CD4-positive, alpha-beta T cell treated with Interleukin-15 for 1 hour (primary cell): ENCODE measurements at regions not wholly inside any gene's neighbourhood (a gene's known extent, or its start where the extent isn't known, plus 50 kb on each side); places are given as distances from the start of the nearest gene placed in this dataset.

Experiments used
- DNase-seq: peaks from one replicate; pipeline ENCODE4 v3.0.0-alpha.2; 2020

DNA sequence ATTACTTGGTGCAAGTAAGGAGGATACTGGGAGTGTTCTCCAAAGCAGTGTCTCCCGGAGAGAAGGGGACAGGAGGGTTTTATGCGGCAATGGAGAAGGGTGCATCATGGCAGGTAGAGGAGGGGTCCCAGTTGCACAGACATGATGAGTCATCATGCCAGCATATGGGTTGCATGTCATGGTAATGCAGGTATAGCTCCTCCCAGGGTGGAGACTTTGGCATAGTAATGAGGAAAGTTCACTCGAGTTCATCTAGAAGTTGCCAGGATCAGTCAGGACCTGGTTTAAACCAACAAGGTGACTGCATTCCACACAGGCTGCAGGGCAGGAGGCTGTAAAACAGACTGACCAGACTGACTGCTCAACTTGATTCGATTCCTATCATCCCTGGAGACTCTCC is 355.7 kb upstream of the DUSP10 start:
- DNase-seq: no peak

DNA sequence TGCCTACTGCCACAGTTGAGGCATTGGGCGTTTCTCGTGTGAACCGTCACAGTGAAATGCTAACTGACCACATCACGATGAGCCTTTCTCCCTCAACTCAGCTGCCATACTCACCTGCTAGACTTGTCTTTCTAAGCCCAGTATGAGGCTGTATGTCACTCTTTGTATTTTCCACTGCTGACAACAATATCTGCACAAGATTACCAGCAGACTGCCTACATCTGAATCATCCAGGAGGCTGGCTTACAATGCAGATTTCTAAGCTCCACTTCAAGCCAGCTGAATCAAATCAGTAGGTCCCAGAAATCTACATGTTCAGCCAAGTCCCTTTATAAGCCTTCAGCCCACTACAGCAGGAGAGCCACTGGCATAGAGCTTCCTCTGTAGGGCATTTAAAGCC is 355.0 kb upstream of the DUSP10 start:
- no peak for DNase-seq

DNA sequence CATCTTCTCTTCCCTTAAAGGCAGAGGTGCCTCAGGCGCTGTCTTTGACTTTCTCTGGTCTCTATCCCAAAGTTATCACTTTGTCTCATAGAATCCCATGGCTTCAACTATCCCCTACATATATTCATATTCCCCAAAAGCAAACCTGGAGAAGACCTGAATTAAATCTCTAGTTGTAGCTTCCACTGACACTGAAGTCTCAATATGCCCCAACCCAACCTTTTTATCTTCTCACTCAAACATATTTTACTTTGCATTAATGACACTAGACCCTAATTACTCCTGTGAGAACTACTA is 354.5 kb upstream of the DUSP10 start:
- DNase-seq: no peak

DNA sequence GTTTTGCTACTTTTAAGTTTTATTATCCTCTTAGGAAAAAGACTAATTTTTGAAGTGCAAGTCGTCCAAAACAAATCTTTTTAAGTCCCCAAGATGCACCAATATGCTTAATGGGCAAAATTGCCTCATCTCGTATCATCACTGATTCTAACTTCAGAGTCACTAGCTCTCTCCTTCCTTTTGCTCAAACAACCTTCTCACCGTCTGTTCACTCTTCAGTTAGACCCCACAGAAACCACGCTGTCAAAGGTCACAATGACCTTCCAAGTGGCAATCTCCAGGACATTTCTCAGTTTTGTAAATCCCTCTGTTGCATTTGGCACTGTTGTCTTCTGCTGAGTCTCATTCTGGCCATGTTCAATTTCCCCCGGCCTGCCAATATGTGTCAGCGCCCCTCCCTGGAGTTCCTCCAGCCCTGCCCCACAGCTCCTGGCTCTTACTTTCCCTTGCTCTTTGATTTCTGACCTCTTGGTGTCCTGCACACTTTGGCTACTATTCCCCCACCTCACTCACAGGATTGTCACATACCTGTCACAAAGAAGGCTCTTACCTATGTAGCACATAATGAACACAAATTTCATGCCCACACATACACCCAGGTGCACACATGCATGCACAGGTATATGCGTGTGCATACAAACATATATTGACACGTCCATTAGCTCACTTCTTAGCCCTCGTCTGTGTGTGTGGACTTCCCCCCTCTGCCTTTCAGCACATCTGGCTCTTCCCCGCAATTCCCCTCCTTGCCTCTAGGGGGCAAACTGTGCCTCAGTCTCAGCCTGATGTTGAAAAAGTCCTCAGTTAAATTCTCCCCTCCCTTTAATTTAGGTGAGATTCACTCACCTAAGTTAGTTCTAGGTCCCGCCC is 354.0 kb upstream of the DUSP10 start:
- peak; percentile 57 for DNase-seq

DNA sequence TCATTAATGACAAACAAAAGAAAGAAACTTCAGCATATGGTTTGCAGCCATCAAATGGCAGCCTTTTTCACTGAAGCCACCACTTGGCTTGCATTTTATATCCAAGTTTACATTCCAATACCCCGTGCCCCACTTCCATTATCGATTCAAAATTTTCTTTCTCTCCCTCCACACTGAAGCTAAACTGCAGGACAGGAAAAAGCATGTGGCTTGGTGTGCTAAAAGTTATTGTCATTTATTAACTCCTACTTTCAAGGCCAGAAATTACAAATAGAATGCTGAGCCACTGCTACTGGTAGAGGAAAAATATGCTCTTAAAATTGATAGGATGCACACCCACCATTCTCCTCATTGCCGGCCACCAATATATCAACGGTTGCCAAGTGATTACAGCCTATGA is 351.6 kb upstream of the DUSP10 start:
- no peak for DNase-seq

DNA sequence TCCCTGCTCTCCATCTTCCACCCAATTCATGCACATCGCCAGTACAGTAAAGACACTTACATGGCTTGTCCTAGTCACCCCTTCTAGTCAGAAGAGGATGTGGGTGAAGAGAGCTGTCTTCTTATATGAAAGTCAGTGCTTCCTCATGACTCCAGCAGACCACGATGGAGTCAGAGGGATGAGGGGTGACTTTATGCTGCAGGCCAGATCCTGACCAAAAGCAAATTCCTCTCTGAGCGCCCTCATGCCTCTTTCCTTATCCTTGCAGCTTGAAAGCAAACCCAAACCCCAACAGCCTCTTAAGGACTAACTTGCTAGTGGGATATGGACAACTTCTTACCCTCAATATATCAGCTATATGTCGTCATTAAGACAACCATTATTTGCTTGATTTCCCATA is 348.2 kb upstream of the DUSP10 start:
- DNase-seq: no peak

DNA sequence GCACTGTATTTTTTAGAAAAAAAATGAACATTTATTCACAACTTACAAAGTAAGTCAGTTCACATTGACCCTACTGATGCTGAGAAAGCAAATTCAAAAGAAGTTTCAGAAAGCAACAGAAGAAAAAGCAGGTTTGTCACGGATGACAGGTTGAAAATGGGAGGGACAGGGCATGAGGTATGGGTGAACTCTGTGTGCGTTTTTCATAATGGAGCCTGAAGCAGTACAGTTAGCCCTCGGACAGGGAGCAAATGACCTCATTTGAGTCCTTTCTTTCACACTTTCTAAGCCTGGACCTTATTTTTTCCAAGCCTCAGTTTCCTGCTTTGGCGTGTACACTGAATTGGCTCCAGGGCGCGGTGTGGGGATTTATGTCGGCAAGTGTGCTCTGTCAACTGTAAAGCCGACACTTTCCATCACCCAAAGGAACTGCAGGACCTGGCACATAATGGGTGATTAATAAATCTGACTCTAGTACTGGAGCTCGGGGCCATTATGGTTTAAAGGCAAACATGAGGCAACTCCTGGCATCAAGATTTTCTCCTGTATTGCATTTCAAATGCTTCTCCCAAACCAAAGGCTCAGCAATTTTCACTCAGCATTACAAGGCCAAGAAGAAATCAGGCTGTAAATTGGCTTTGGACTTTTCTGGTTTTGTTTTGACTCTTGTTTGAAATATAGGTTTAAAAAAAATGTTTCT is 345.5 kb upstream of the DUSP10 start:
- no peak for DNase-seq

DNA sequence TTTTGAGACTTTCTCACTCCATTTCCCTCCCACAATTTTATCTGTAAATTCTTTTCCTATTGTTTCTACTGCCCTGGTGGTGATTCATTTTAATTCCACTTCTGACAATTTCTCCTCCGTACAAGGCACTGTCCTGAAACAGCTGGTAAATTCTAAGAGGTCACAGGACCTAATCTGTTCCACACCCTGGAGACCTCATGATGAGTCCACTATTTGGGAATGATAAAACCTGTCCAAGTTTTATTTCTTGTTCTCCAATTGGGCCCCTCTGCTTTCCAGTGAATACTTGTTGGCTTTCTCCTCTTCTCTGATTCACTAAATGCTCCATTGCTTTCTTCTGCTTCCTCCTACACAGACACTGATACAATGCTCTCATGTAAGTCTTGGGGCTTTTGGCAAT is 343.1 kb upstream of the DUSP10 start:
- DNase-seq: no peak

DNA sequence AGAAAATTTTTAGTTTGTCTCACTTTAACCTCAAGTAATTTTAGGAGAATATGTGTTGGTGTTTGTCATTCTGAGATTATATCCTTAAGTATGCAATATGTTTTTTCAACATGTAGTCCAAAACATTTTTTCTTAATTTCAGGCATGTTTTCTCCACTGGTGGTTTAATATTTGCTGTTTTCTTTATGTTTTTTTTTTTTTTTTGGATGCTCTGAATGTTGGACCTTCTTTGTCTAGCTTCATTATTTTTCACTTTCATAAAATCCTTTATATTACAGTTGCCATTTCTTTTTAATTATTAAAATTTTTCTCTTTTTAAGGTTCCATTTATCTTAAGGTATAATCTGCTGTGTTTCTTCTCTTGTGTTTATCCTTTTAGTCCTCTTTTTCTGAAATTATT is 342.2 kb upstream of the DUSP10 start:
- no peak for DNase-seq

DNA sequence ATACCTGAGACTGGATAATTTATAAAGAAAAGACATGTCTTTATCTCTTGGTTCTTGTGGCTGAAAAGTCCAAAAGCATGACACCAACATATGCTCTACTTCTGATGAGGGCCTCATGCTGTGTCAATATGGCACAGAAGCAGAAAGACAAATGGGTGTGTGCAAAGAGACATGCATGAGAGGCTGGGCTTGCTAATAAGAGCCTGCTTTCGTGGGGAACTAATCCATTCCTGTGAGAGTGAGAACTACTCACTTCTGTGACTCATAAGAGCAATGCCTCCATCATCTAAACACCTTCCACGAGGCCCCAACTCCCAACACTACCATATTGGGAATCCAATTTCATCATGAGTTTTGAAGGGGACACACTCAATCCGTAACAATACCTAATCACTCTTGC is 340.0 kb upstream of the DUSP10 start:
- DNase-seq: no peak

DNA sequence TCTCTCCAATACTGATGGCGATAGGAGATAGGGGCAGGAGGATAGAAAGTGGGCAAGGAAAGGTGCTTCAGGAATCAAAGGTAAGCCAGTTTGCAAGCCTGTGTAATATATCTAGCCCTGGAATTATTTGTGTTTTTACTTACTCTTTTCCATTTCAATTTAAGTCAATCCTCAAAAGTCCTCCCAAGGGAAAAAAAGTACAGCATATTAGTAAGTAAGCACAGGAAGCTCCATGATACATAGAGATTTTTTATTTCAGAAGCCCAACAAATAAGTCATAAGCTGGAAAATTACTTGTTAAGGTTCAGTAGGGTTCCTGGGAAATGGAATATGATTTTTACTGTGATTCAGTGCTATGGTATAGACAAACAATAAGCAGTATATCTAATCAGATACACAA is 337.7 kb upstream of the DUSP10 start:
- DNase-seq: no peak

DNA sequence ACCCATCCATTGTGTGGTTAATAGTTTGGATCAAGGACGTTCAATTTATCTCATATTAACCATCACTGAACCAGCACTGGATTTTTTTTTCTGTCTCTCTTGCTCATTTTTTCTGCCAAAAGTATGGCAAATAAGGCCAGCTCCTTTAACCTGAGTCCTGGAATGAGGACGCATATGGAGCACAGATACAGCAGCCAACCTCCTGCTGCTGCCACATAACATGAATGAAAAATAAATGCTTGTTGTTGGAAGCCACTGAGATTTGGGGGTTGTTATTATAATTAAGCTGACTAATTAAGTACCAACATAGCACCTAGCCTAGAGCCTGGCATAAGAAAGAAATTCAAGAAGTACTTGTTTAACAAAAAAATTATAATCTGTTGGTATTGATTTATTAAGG is 335.3 kb upstream of the DUSP10 start:
- DNase-seq: no peak

DNA sequence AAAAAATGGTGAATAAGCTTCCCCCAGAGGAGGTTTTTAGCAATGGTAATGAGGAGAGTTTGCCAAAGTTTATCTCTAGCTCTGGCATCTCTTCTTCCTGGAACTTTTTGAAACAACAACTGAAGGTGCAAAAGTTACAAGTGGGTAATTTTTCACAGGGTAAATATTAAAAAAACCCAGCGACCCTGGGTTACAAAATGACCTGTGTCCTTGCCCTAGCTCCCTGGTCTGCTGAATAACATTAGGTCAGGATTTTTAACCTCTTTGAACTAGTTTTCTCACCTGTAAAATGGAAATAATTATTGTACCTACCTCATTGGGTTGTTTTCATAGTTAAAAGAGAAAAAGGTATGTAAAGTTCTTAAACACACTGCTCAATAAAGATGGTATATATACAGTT is 332.4 kb upstream of the DUSP10 start:
- no peak for DNase-seq

DNA sequence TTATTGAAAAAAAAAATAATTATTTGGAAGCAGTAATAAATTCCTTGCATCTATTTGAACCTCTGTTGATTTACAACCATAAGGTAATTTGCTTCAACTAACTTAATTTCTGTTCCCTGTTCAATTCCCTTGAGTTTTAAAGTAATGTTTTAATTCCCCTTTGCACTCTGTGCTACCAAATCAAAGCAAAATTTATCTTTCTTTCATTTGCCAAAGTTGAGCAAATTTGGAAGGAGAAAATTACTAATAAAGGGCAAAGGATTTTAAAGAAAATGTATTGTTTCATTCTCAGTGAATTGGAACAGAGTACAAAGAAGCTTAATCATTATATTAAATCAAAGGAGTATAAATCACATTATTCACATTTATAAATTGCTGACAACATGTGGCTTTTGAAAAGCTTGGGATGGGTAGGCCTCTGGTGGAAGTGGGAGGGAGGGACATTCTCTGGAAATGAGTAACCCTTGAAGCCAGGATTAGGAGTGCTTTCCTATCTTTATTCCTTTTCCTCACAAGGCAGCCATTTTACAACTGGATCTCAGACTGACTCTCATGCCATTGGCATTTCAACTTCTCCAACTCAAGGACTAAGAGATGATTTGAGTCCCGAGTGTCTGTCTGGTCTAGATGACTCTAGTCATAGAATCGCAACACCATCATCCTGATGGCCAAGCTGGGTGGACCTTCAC is 331.6 kb upstream of the DUSP10 start:
- DNase-seq: no peak

DNA sequence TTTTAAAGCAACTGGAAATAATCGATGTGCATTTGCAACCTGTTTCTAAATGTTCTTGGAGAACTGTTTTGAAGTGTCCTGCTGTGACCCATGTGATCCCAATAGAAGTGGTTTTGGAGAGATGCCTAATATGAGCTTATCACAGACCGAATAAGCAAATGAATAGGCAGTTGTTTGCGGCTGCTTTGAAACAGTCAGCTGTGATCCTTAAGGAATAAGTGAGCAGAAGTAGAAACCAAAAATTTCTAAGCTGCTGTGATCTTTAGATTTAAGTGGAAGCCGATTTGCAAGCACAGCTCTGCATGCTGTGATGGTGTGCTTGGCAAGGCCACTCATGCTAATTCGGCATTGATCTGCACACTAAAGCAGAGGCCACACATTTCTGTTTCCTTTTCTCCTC is 329.5 kb upstream of the DUSP10 start:
- no peak for DNase-seq

DNA sequence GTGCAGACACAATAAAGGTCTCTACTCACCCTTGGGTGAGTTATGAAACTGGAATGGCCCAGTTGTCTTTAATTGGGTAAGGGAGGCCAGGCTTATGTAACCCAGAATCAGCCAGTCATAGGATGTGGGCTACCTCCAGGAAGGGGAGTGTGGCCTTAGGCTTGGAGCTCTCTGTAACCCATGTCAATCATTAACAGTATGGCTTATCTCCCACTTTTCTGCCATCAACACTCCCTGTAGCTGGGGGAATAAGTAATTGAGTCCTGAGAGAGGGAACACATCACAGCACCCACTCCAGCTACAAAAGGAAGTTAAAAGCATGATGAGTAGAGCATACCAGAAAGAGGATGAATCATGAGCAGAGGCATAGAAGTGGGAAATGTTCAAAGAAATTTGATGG is 327.0 kb upstream of the DUSP10 start:
- no peak for DNase-seq

DNA sequence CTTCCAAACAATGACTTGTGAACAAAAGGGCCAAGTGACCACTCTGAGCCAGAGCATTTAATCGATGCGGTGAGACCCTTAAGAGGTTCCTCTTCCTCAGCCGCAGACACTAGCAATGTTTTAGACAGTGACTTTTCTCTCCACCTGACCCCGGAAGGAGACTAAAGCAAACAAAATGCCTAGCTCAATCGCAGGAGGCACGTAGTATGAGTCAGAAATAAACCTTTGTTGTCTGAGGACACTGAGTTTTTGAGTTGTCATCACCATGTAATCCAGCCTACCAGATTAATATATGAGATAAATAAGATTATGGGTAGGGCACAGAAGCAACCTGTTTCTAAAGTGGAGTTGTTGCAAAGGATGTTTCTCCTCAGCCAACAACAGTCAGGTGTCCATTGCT is 326.2 kb upstream of the DUSP10 start:
- no peak for DNase-seq

DNA sequence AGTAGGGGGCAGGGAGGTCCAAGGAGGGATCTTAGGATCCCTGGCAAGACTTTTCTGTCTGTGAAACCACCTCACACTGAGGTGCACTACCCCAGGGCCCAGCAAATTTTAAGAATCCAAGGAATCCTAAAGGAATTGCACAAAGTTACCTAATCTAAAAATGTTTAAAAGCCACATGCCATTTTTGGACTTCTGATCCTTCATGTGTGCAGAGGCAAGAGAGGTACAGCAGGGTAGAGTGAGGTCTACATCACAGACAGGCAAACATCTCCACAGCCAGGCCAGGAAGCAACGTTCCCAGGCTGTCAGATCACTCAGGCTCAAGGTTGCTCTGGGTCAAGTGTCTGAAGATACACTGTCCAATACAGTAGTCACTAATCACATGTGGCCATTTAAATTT is 324.6 kb upstream of the DUSP10 start:
- no peak for DNase-seq

DNA sequence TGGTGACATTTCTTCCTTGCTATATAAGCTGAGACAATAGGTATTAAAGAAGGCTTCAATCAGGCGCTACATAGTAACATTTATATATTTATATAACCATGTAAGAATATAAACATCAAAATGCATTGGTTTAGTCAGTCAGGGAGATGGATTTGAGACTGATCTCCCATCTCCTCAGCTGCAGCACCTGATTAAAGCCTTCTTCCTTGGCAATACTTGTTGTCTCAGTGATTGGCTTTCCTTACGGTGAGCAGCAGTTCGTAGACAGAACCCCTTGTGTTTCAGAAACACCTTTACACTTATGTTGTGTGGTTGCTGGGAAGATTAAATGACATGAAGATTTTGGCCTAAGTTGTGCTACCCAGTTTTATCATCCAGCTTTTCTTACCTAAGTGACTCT is 323.3 kb upstream of the DUSP10 start:
- DNase-seq: no peak

DNA sequence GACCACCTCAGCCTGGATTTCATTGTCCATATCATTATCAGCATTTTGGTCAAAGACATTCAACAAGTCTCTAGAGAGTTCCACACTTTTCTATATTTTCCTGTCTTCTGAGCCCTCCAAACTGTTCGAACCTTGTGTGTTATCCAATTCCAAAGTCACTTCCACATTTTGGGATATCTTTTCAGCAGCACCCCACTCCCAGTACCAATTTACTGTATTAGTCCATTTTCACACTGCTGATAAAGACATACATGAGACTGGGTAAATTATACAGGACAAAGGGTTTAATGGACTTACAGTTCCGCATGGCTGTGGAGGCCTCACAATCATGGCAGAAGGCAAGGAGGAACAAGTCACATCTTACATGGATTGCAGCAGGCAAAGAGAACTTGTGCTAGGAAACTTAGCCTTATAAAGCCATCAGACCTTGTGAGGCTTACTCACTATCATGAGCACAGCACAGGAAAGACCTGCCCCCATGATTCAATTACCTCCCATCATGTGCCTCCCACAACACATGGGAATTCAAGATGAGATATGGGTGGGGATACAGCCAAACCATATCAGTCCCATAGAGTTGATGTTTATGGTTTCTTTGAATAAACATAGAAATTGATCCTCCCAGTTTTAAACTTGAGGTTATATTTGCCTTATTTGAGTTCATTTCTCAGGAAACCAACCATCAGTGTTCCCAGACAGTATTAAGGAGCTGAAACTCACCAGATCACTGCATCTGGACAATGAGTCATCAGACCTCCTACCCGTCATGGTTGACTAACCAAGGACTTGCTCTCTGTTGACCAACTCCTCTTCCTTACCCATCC is 322.7 kb upstream of the DUSP10 start:
- DNase-seq: no peak

DNA sequence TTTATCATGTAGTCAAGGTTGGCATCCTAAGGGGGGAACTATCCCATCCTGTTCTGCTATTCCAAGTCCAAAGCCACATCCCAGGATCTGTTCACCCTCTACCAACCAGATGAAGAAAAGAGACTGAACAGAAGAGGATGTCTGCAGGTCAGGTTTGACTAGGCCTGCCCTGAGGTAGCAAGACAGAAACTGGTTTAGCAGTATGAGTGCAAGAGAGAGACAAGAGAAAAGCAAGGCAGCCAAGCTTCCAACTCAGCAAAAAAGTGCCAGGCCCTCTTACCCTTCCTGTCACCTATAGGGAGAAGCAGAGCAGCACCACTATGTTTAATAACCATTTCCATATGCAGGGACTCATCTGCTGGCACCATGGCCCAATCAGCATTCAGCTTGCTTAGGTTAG is 320.8 kb upstream of the DUSP10 start:
- no peak for DNase-seq

DNA sequence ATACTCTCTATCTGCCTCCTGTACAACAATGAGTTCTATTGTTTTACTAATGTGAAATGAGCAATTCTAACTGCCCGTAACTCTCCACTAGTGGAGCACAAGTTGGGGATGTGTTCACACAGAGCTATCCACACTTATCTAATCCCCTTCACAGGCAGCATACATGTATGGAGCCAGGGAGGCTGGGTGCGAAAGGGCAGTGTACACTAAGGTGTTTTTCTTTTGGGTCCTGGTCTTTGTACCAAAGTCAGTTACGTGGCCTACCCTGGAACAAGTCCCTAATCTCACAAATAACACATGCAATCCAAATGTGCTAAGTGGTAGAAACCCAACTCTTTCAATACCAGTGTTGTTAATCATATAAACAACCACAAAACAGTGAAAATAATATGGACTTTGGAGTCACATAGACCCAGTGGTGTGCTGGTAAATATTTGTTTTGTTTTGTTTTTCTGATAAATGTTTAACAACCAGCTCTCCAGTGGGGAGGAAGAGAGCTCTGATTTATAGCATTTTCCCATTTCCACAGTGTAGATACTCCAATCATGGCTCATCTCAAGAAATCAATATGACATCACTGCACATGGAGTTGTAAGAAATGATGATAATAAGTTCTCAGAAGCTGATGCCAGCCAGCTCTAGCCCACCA is 319.9 kb upstream of the DUSP10 start:
- no peak for DNase-seq
